ENCODE measurements at regions not wholly inside any gene's neighbourhood (a gene's known extent, or its start where the extent isn't known, plus 50 kb on each side); places are given as distances from the start of the nearest gene placed in this dataset.

DNA sequence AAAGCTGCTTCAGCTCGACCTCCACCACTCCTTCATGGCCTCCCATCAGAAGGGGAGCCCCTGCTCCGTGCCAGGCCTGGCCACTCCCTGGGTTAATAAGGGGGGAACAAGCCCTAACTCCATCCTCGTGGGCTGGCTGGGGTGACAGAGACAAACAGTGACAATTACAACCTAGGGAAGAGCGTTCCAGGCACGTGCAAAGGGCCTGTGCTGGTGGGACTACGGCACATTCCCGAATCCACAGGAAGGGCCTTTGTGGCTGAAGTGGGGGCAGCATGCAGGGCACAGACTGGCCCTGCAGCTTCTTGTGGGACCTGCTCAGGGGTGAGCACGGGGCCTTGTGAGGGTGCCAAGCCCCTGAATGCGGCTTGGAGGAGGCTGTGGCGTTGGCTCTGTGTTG is 157.4 kb downstream of the C9orf50 start:
- peak overlapping the region in 3 of 4 donors; percentile 95 to 100 (median 100) for H3K27ac ChIP-seq
- H3K4me1 ChIP-seq = peaks cover 0 to 66% (median 57%) of the 10 kb centered on the region in 4 donors
- no peaks in the 10 kb centered on the region for H3K27me3 ChIP-seq
- intact Hi-C loops (cut with DNase I) = loop anchor here (5.0 kb wide), 2 partner anchors 34 to 261 kb away; no protein-coding TSS in a partner anchor
- no peak for DNase-seq
- no peak for TF ChIP-seq POLR2AphosphoS5 (IDR thresholded peaks at IDR 0.05)
- H3K4me3 ChIP-seq = no peak overlapping the region
- H3K36me3 ChIP-seq = no peaks in the 10 kb centered on the region
- H3K9me3 ChIP-seq = no peaks in the 10 kb centered on the region
- 88 to 89% methylated on average over 10 of the region's 10 CpGs for WGBS, 2 donors

DNA sequence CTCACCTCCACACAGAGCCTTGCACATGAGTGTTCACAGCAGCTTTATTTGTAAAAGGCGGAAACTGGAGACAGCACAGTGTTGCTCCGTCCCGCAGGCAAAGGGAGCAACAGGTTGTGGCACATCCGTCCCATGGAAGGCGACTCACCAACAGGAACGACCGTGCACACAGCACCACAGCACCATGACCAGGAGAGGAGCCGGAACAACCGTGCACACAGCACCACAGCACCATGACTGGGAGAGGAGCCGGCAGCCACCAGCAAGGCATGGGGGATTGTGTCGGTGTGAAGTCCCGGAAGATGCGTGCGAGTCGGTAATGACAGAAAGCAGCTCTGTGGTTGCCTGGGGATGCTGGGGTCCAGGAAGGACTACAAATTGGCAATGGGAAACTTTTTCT is 158.5 kb downstream of the C9orf50 start:
- intact Hi-C loops (cut with DNase I) = loop anchor here (5.0 kb wide), 2 partner anchors 35 to 260 kb away; no protein-coding TSS in a partner anchor
- whole genome bisulfite sequencing, 2 donors = 92 to 96% methylated on average over 15 of the region's 15 CpGs
- TF ChIP-seq EP300 (IDR thresholded peaks at IDR 0.05) (no peak), POLR2A (IDR thresholded peaks at IDR 0.05) (no peak), POLR2AphosphoS5 (IDR thresholded peaks at IDR 0.05) (no peak)
- TF ChIP-seq, protein P1, sequence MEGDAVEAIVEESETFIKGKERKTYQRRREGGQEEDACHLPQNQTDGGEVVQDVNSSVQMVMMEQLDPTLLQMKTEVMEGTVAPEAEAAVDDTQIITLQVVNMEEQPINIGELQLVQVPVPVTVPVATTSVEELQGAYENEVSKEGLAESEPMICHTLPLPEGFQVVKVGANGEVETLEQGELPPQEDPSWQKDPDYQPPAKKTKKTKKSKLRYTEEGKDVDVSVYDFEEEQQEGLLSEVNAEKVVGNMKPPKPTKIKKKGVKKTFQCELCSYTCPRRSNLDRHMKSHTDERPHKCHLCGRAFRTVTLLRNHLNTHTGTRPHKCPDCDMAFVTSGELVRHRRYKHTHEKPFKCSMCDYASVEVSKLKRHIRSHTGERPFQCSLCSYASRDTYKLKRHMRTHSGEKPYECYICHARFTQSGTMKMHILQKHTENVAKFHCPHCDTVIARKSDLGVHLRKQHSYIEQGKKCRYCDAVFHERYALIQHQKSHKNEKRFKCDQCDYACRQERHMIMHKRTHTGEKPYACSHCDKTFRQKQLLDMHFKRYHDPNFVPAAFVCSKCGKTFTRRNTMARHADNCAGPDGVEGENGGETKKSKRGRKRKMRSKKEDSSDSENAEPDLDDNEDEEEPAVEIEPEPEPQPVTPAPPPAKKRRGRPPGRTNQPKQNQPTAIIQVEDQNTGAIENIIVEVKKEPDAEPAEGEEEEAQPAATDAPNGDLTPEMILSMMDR (IDR thresholded peaks at IDR 0.05) = no peak

DNA sequence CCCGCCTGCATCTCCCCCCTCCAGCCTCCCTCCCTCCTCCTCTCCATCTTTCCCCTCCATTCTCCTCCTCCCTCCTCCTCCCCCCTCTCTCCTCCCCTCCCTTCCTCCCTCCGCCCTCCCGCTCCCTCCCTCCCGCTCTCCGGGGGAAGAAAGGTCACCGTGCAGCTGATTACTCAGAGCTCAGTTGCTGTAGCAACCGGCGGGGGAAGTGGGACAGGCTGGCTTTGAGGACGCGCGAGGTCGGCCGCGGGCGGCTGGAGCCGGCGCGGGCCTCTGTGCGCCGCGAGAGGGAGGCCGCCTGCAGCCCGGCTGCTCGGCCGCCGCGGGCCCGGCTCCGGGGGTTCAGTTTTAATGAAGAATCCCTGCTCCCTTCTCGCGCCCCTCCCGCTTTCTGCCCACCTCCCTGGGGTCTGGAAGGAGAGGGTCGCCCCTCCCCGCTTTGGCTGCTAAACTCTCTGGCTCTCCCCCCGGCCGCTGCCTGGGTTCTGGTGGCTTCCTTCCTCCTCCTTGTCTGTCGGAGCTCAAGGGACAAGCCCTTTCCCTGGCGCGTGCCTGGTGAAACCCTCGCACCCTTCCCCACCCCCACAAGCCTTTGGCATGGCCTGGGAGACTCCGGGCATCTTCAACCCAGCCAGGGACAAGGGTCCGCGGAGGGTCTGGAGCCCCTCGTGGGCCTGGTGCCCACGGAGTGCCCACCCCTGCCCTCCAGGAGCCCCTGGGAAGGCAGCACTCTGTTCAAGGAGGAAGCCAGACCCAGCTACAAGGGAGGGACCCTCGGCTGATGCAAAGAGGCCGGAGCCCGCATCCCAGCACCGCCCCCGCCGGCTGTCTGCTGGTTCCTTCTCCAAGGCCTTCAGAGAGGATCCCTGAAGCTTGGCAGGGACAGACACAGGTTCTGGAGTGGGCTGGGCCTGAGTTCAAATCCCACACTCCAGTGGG is 160.3 kb downstream of the C9orf50 start:
- H3K4me1 ChIP-seq = peaks cover 0 to 68% (median 54%) of the 10 kb centered on the region in 4 donors
- intact Hi-C loops (cut with DNase I) = loop anchor here (1.0 to 5.0 kb wide), 5 partner anchors 22 to 258 kb away; no protein-coding TSS in a partner anchor
- 3 to 4% methylated on average over 51 of the region's 51 CpGs for WGBS, 2 donors

More for the DNA sequence above, 158.5 kb downstream of the C9orf50 start:
- Histone ChIP-seq H3K9me3 (no peaks in the 10 kb centered on the region), H3K4me3 (no peak overlapping the region), H3K27ac (peak overlapping the region in 3 of 4 donors; percentile 95 to 100 (median 100)), H3K36me3 (no peaks in the 10 kb centered on the region), H3K27me3 (no peaks in the 10 kb centered on the region), H3K4me1 (peaks cover 0 to 74% (median 63%) of the 10 kb centered on the region in 4 donors)
- DNase-seq = no peak

DNA sequence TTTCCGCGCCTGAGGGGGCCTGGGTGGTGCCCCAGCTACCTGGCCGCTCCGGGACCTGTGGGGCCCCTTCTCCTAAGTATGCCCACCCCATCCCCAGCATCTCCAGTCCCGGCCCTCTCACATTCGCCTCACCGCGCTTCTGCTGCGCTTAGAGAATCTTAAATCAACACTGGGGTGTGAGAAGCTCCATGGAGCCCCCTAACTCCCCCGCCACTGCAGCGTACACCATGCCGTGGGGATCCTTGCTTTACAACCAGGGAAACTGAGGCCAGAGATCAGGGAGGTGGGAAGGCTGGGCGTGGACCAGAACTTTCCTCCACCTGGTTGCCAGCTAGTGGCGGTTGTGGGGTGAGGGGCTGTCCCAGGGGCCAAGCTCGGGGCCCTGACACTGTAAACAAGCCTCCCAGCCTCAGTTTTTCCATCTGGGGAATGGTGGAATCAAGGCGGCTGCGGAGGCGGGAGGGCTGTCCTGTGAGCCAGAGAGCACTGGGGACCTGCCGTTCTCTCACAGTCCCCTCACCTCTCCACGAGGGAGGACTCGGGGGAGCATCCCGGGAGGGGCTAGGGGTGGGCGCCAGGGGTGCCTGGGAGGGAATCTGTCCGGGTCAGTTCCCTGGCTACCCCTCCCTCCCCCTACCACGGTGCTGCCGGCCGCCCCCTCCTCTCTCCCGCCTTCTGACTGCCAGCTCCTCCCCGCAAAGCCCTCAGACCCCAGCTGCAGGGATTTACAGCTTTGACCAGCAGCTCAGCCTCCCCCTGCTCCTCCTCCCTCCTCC is 161.2 kb downstream of the C9orf50 start:
- WGBS, 2 donors = 19 to 22% methylated on average over 29 of the region's 29 CpGs
- Histone ChIP-seq H3K36me3 (no peaks in the 10 kb centered on the region), H3K27ac (peak overlapping the region; percentile 76 to 100 (median 98)), H3K4me1 (peaks cover 0 to 66% (median 48%) of the 10 kb centered on the region in 4 donors), H3K4me3 (peak overlapping the region in 3 of 4 donors; percentile 15 to 29 (median 18)), H3K27me3 (no peaks in the 10 kb centered on the region), H3K9me3 (no peaks in the 10 kb centered on the region)
- intact Hi-C loops (cut with DNase I) = loop anchor here (1.0 to 5.0 kb wide), 7 partner anchors 23 to 257 kb away; no protein-coding TSS in a partner anchor
- DNase-seq = peak; percentile 70
- TF ChIP-seq, protein P1 (IDR thresholded peaks at IDR 0.05) = no peak
- TF ChIP-seq POLR2A (IDR thresholded peaks at IDR 0.05) (no peak), POLR2AphosphoS5 (IDR thresholded peaks at IDR 0.05) (no peak), EP300 (IDR thresholded peaks at IDR 0.05) (no peak)

More for the DNA sequence above, 160.3 kb downstream of the C9orf50 start:
- TF ChIP-seq POLR2A (IDR thresholded peaks at IDR 0.05) (peak in 1 of 2 donors; percentile 42), EP300 (IDR thresholded peaks at IDR 0.05) (peak in 2 of 4 donors; percentile 53 to 72), POLR2AphosphoS5 (IDR thresholded peaks at IDR 0.05) (peak; percentile 86 to 90 (median 89))
- TF ChIP-seq, protein P1 (IDR thresholded peaks at IDR 0.05) = peak in 1 of 4 experiments; percentile 23
- Histone ChIP-seq H3K27me3 (no peaks in the 10 kb centered on the region), H3K9me3 (no peaks in the 10 kb centered on the region), H3K27ac (peak overlapping the region; percentile 95 to 100 (median 98)), H3K36me3 (no peaks in the 10 kb centered on the region), H3K4me3 (peak overlapping the region; percentile 19 to 46 (median 46))
- DNase-seq = peak; percentile 99
